ENCODE measurements at regions not wholly inside any gene's neighbourhood (a gene's known extent, or its start where the extent isn't known, plus 50 kb on each side); places are given as distances from the start of the nearest gene placed in this dataset.

DNA sequence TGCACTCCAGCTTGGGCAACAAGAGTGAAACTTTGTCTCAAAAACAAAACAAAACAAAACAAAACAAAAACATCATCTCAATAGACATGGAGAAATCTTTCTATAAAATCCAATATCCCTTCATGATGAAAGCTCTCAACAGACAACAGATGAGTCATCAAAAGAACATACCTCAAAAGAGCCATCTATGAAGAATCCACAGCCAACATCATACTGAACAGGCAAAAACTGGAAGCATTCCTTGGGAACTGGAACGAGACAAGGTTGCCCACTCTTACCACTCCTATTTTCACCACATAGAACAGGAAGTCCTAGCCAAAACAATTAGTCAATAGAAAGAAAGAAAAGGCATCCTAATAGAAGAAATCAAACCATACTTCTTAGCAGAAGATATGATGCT lies 77.8 kb upstream of the USP9Y start:
- Mint-ChIP-seq H3K4me1 (ENCODE audit: low read depth) (peaks cover 23% of the 10 kb centered on the region), H3K27ac (no peak overlapping the region)

DNA sequence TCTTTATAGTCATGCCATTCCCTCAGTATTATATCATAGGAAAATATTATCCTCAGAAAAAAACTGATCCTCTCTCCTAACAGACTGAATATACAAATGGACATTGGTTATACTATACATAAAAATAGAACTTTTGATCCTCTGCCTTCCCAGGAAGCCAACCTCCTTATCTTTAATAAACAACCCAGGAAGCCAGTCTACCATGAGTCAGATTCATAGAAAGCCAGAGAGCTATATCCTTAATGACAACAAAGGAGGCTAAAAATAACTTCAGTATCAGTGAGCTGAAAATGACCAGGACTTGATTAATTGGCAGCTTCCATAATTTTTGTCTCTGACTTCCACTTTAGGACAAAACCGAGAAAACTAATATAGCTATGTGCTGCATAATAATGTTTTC lies 58.0 kb upstream of the USP9Y start:
- ATAC-seq (ENCODE audit: poor library complexity) (no peak), DNase-seq (no peak)
- no peaks in the 10 kb centered on the region for H3K36me3 ChIP-seq (ENCODE audit: insufficient read depth, low read length)
- H3K9me3 ChIP-seq (ENCODE audit: control insufficient read depth in 1 of 2, insufficient read depth in 1 of 2, low read length in 2 of 2): no peaks in the 10 kb centered on the region
- H3K27me3 ChIP-seq (ENCODE audit: control insufficient read depth in 1 of 2, insufficient read depth in 2 of 2, low read length in 2 of 2): no peaks in the 10 kb centered on the region
- H3K4me1 ChIP-seq (ENCODE audit: insufficient read depth, low read length): no peaks in the 10 kb centered on the region
- Mint-ChIP-seq H3K4me3 (no peak overlapping the region), H3K27ac (no peak overlapping the region), H3K9me3 (no peaks in the 10 kb centered on the region), H3K27me3 (no peaks in the 10 kb centered on the region), H3K36me3 (ENCODE audit: low read depth) (no peaks in the 10 kb centered on the region), H3K4me1 (ENCODE audit: low read depth) (no peaks in the 10 kb centered on the region)
- H3K27ac ChIP-seq (ENCODE audit: low read depth in 1 of 2, low read length in 2 of 2): no peak overlapping the region
- CTCF ChIA-PET: no interaction called here
- H3K4me3 ChIP-seq (ENCODE audit: low read length): no peak overlapping the region
- intact Hi-C loops (cut with DNase I, micrococcal nuclease): no loop called here
- POLR2A ChIA-PET: no interaction called here
- no peak for TF ChIP-seq CTCF (IDR thresholded peaks at IDR 0.05)

More for the DNA sequence above, 77.8 kb upstream of the USP9Y start:
- H3K36me3 ChIP-seq (ENCODE audit: insufficient read depth, low read length): no peaks in the 10 kb centered on the region
- Mint-ChIP-seq H3K9me3 (no peaks in the 10 kb centered on the region), H3K27me3 (no peaks in the 10 kb centered on the region), H3K36me3 (ENCODE audit: low read depth) (no peaks in the 10 kb centered on the region), H3K4me3 (no peak overlapping the region)
- no peaks in the 10 kb centered on the region for H3K27me3 ChIP-seq (ENCODE audit: control insufficient read depth in 1 of 2, insufficient read depth in 2 of 2, low read length in 2 of 2)
- H3K27ac ChIP-seq (ENCODE audit: low read depth in 1 of 2, low read length in 2 of 2): no peak overlapping the region
- no peak overlapping the region for H3K4me3 ChIP-seq (ENCODE audit: low read length)
- CTCF ChIA-PET: no interaction called here
- intact Hi-C loops (cut with DNase I, micrococcal nuclease): loop anchor here (5.0 to 10.0 kb wide), 2 partner anchors 146 to 1158 kb away; no protein-coding TSS in a partner anchor
- TF ChIP-seq CTCF (IDR thresholded peaks at IDR 0.05): no peak
- ATAC-seq (ENCODE audit: poor library complexity) (no peak), DNase-seq (no peak)
- peaks cover 9% of the 10 kb centered on the region for H3K4me1 ChIP-seq (ENCODE audit: insufficient read depth, low read length)
- H3K9me3 ChIP-seq (ENCODE audit: control insufficient read depth in 1 of 2, insufficient read depth in 1 of 2, low read length in 2 of 2): no peaks in the 10 kb centered on the region
- POLR2A ChIA-PET: no interaction called here

DNA sequence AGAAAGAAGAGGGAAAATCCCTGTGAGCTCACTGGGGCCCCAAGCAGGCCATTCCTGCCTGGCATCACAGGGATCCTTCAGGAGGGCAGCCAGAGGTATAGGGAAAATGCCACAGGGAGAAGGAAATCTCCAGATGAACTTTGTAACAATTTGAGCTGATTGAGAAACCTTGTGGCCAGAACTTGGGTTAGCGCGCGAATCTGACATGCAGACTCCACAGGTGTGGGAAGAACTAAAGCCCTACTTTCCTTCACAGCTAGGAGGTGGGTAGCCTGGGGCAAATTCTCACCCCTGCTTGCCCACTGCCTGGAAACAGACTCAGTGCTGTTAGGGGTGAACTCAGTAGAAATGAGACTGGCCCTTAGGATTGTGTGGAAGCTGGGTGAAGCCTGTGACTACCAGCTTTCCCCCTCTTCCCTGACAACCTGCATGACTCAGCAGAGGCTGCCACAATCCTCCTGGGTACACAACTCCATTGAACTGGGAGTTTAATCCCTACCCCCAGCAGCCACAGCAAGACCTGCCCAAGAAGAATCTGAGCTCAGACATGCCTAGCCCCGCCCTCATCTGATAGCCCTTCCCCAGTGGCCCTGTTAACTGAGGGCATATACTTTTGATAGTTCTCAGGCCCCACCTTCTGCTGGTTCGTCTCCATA lies 57.2 kb upstream of the USP9Y start:
- Mint-ChIP-seq H3K36me3 (ENCODE audit: low read depth) (no peaks in the 10 kb centered on the region), H3K4me3 (no peak overlapping the region), H3K9me3 (no peaks in the 10 kb centered on the region), H3K27me3 (no peaks in the 10 kb centered on the region), H3K27ac (no peak overlapping the region), H3K4me1 (ENCODE audit: low read depth) (no peaks in the 10 kb centered on the region)
- no peaks in the 10 kb centered on the region for H3K27me3 ChIP-seq (ENCODE audit: control insufficient read depth in 1 of 2, insufficient read depth in 2 of 2, low read length in 2 of 2)
- H3K9me3 ChIP-seq (ENCODE audit: control insufficient read depth in 1 of 2, insufficient read depth in 1 of 2, low read length in 2 of 2): no peaks in the 10 kb centered on the region
- DNase-seq: no peak
- no peaks in the 10 kb centered on the region for H3K4me1 ChIP-seq (ENCODE audit: insufficient read depth, low read length)
- POLR2A ChIA-PET: no interaction called here
- intact Hi-C loops (cut with DNase I, micrococcal nuclease): no loop called here
- H3K27ac ChIP-seq (ENCODE audit: low read depth in 1 of 2, low read length in 2 of 2): no peak overlapping the region
- ATAC-seq (ENCODE audit: poor library complexity): no peak
- H3K4me3 ChIP-seq (ENCODE audit: low read length): no peak overlapping the region
- no peak for TF ChIP-seq CTCF (IDR thresholded peaks at IDR 0.05)
- no peaks in the 10 kb centered on the region for H3K36me3 ChIP-seq (ENCODE audit: insufficient read depth, low read length)
- CTCF ChIA-PET: no interaction called here
